Renal pelvis (tissue), 1 donor: ENCODE measurements at regions not wholly inside any gene's neighbourhood (a gene's known extent, or its start where the extent isn't known, plus 50 kb on each side); places are given as distances from the start of the nearest gene placed in this dataset.

Experiments used
- DNase-seq: peaks from one replicate; pipeline ENCODE4 v3.0.0-alpha.2; 2013

DNA sequence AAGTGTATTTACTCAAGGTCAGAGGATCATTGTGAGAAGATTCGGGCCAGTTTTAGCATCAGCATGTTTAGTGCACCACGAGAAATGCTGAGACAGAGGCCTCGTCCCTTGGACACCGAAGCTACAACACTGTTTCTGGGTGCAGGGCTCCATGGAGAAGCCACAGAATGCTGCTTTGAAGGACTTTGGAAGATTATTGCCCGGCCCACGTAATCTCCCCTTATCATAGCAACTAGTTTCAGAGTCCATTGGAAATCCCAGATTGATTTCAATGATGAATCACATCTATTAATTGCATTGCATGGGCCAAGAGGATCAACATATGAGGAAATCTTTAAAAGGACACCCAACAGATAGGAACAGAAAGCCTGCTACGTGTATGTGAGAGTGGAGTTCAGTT lies 156.0 kb downstream of the MAF start:
- DNase-seq = no peak

DNA sequence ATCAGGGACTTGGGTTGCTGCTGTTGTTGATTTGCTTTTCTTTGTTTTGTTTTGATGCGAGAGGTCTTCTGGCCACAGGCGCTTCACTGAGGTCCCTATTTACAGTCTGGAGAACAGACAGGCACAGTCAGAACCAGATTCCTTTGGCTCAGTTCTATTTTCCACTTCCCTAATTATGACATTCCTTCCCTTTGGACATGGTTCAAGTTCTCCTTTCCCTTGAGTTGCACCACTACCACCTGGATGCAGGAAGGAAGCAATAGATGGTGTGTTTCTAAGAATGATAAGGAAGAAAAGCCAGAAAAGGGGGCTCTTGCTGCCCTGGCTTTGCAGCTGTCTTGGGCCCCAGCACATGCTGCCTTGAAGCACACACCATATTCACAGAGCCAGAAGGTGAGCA lies 160.6 kb downstream of the MAF start:
- no peak for DNase-seq

DNA sequence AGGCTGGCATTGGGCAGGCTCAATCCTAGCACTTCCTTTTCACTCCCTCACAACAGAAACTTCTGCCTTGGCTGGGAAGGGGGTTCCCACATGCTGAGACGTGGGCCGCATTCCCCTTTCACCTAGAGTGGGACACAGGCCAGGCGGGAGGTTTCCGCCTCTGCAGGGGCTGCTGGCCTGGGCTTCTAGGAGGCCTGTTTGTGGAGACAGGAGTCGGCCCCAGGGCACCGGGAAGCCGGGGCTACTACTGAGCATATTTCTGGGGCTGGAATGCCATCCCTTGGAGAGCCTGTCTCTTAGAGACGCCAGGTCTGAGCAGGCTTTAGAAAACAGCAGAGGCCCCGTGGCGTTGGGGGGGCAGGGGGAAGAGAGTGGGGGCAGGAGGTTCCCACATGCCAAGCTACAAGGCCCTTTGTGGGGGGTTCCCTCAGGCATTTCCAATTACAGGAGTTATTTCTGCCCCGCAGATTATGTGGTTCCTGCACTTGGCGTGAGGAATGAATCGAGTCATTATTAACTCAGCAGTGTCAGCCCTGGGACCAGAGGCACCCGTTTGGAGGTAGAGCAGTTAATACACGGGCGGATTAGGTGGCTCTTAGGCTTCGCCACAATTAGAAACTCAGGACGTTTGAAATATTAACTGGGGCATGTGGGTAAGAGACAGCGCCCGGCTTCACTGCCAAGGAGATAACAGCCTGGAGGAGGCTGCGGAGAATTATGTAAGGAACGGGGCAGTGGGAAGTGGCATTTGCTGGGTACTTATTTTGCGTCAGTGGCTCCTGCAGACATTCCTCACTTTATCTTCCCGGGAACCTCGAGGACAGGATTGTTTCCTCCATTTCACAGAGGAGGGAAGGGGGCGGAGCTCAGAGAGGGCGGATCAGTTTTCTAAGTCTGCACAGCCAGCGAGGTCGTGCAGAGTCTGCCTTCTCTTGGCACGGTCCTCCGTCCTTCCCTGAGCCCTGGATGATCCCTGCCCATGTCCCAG lies 162.5 kb downstream of the MAF start:
- DNase-seq = peak; percentile 51

DNA sequence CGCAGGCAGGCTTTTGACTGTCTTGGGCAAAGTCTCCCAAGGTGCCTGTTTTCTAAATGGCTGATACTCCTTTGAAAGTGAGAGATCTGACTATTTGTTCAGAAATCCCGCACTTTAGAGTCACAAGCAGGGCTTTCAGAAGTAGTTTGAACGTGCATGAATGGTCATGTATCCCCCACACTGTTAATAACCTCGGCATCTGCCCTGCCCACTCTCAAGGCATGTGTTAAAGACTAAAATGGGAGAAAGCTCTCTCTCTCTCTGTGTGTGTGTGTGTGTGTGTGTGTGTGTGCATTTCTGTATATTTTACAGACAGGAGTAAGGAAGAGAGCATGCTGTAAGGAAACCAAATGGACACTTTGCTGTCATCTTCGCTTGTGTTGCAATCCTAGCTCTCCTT lies 163.7 kb downstream of the MAF start:
- no peak for DNase-seq

DNA sequence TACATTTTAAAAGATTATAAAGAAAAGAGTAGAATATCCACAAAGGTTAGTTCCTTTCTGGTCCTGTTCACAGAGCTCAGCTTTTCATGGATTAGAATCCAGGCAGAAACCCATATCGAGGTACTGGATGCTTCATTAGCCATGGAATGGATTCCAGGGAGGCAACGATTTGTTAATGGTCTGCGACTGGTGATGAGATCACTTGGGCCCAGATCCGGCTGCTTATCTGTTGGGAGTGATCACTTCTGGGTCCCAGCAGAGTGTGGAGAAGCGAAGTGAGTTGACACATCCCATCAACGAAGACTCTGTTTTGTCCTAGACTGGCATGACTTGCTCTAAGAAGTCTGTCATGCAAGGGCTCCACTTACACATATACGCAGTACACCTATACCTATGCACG lies 165.8 kb downstream of the MAF start:
- peak; percentile 40 for DNase-seq

DNA sequence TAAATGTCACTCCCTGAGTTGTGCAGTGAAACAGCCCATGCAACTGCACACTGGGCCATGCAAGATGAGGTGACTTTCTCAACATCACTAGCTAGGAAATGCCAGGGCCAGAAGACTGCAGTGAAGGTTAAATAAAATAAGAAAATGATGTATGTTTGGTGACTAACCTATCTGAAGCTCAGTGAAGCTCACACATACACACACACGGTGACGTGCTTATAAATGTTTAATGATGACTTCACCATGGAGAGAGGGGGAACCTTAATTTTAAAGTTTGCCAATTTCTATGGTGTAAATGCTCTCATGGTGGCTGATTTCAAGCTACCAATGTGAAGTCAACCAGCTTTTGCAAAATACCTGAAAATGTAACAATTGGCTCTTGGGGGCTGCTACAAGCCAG lies 166.4 kb downstream of the MAF start:
- no peak for DNase-seq

DNA sequence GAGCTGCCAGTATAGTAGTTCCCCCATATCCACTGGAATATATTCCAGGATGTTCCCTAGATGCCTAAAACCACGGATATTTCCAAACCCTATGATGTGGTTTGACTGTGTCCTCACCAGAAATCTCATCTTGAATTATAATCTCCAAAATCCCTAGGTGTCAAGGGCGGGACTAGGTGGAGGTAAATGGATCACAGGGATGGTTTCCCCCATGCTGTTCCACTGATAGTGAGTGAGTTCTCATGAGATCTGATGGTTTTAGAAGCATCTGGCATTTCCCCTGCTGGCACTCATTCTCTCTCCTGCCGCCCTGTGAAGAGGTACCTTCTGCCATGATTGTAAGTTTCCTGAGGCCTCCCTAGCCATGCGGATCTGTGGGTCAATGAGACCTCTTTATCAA lies 168.6 kb downstream of the MAF start:
- no peak for DNase-seq

DNA sequence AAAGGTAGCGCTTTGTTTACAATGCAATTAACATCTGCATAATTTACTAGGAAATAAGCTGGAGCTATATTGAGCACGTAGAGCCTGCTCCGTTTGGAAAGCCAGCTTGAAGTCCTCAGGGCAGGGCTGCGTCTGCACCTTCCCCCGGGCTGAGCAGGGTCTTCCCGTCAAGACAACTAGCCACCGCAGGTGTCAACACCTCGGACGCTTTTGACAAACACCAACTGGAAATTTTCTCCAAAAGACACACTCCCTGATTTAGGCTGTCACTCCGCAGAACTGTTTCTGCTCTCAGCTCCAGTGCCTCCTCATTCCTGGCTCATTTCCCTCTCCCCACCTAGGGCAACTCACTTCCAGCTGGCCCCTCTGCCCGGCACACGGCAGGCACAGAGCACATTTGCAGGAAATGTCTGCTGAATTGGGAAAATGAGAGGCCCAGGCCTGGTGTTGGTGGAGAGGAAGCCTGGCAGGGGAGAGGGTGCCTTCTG lies 170.3 kb downstream of the MAF start:
- DNase-seq = no peak

DNA sequence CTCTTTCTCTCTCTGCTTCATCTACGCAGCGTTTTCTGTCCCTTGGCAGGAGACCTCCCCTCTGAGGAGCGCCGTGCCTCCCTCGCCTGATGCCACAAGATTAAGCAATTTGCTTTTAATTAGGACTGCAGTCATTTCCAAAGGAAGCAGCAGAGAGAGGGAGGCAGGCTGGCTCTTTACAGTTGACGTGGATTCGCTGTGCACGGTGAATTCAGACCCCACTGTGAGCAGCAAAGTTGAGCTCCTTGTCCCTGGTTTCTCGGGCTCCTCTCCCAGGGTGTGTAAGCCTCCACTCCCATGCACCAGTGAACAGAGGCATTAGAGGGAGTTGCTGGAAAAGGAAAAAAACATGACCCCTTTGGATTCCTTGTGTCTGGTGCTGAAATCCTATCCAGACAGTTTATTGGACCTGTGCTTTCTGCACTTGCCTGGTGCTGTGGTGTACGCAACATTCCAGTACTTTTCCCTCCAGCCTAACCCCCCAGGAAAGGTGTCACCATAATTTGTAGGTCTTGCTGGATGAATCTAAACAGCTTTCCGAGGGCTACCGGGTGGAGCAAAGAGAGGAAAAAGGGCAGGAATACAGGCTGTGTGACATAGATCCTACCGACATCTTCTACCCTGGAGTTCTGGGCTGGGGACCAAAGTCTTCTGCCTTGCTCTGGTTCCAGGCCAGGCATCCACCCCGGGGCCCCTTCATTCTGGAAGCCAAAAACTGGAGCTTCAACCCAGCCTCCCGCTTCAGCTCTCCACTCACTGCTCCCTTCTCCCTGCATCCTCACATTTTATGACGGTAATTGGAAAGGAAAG lies 171.0 kb downstream of the MAF start:
- DNase-seq = peak; percentile 72

DNA sequence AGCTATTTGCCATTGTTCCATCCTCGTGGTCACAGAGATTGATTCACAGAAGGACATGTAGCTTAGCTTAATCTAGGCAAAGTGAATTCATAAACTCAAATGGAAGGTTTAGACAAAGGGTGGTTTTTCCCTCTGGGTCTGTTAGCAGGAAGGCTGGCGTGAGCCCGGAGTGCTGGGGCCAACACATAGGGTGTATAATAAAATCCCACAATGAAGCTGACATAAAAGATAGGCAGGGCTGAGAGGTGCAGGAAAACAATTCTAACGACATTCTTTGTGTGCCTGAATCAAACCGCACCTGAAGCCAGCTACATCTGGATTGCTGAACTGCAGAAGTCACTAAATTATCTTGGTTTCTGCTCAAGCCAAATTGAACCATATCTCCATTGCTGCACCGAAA lies 173.9 kb downstream of the MAF start:
- DNase-seq = no peak

DNA sequence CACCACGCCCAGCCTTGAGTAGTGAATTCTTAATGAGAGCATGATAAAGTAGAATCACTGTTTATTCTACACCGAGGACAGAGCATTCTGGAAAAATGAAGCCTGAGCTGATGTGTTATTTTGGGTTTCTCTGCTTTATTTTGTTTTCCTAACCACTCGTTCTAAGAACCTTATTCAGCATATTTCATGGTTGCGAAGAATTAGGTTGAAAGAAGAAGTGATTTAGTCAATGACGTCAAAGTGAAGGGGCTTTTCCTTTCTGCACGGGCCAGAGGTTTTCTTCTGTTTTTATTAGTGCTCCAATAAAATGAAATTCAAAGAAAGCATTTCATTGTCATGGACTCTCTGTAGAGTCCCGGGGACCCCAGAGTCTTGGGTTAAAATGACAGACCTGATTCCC lies 178.5 kb downstream of the MAF start:
- DNase-seq = no peak

DNA sequence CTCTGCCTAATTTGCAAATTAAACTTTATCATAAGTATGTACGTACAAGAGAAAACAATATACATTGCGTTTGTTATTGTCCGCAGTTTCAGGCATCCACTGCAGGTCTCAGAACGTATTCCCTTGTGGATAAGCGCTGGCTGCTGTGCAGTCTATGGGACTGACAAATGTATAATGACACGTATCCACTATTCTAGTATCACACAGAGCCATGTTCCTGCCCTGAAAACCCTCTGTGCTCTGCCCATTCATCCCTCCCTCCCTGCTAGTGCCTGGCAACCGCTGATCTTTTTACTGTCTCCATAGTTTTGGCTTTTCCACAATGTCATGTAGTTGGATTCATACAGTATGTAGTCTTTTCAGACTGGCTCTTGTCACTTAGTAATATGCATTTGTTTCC lies 179.4 kb downstream of the MAF start:
- no peak for DNase-seq

DNA sequence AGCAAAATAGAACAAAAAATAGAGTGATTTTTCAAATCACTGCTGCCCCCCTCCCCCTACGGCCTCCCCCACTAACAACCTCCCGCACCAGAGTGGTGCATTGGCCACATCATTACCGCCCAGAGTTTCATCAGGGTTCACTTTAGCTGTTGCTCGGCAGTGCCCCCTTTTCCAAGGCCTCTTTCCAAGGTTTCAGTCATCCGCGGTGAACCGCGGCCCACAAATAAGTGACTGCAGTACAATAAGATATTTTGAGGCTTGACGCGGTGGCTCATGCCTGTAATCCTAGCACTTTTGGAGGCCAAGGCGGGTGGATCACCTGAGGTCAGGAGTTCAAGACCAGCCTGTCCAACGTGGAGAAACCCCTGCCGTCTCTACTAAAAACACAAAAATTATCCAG lies 180.0 kb downstream of the MAF start:
- DNase-seq = no peak

DNA sequence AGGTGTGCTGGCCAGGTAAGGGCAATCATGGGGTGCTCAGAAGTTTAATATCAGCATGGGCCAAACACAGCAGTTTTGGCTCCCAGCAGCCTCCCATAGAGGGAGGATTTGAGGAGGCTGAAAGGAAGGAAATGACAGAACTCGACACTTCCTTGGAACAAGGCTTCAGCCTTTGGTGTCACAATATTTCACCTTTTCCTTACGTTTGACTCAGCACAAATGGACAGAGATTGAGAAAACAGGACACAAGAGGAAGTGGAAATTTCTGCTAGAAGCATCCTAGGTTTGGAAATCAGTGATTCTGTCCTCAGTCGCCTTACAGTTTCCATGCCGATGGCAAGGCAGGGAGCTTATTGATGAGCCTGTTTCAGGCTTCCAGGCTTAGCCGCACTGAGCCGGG lies 181.4 kb downstream of the MAF start:
- DNase-seq = no peak

DNA sequence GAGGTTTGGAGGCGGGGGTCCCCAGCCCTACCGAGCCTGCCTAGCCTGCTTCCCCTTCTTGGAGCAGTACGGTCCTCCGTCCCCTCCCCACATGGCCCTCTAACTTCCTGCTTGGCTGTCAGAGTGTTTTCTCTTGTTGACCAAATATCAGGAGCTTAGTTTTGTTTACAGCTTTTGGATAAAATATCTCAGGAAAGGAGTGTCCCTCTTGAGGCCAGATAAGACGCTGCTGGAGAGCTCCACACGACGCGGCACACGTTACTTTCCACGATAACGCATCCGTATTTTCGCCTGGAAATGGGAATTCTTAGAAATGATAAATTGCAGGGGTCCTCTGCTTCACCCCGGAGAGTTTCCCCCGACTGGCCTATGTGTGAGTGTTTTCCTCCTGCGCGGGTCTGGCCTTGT lies 182.9 kb downstream of the MAF start:
- no peak for DNase-seq

DNA sequence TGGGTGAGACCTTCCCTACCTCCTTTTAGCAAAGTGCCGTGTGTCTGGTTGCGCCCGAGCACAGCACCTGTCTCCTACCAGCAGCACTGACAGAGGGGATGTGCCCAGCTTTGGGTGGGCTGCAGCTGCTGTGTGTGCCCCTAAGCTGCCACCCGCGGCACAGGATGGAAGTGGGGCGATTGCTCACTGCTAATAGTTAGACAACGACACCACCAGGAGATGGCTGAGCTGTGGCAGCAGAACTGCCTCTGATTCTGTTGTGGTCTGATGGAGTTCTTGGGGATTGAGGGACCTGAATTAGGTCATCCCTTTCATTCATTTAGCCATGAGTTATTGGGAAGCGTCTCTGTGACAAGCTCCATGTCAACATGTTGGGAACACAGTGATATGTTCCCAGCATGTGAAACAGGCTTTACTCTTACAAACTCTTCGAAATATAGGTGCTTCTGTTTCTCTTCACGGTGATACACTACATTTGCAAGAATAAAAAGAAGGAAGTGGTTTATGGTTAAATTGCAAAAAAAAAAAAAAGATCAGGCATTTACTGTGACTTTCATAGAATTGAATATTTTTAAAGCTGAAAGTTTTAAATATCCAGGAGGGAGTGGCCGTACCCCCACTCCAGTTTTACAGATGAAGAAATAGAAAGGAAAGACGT lies 184.4 kb downstream of the MAF start:
- no peak for DNase-seq

DNA sequence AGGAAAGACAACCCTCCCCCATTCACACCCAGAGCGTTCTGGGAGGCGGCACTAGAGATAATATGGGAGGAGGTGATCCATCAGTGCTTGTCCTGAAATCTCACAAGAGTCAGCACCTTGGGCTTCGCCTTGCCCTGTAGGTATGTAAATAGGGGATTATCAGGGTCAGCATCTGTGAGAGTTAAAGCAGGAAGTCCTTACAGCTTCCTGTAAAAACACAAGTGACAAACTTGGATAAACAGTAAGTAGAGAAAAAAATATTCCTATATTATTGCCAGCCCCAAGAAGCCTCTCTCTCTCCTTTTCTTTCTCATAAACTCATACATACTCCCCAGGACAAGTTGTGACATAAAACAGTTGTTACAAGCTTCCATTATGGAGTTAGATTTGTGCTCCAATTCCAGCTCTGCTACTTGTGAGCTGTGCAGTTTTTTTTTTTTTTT lies 187.7 kb downstream of the MAF start:
- DNase-seq = no peak

DNA sequence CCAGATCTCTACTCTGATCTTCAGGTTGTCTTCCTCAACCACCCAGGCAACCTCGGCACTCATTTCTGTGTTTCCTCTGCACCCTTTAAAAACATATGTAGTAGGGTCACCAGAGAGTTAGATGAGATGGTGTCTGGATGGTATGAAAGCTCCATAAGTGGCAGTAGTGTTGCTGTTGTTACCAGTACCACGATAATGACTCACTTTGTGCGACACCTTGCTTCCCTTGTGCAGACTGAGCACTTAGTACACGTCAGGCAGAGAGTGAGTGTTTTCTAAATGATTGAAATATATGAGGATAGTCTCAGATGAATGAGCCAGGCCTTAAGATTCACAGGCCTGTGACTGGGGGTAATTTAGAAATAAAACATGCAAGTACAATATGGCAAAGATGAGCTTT lies 188.7 kb downstream of the MAF start:
- no peak for DNase-seq

DNA sequence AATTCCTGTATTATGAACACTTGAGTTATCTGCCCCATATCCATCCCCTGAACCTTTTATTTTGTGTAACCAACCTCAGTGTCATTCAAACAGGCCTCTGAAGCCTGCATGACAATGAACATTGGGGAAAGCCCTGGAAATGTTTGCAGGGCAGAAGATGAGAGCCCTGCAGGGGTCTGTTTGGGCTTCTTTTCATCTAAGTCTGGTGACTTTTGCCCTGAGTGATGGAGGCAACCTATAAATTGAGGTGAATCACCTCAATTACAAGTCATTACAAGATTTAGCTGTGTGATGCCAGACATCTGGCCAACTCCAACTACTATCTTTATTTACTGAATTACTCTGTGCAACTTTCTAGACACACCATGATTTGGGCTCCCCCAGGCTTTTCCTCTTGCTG lies 189.2 kb downstream of the MAF start:
- DNase-seq = no peak

DNA sequence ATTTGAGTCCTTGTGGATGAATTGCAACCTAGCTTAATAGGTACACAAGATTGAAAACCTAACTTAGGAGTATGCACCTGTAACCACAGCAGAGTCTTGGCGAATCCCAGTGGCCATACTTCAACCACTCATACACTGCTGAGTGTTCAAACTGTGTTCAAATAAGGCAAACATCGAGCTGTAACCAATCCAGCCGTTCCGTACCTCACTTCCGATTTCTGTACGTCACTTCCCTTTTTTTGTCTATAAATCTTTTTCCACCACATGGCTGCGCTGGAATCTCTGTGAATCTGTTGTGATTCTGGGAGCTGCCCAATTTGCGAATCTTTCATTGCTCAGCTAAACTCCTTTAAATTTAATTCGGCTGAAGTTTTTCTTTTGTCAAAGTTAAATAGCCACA lies 190.6 kb downstream of the MAF start:
- no peak for DNase-seq

DNA sequence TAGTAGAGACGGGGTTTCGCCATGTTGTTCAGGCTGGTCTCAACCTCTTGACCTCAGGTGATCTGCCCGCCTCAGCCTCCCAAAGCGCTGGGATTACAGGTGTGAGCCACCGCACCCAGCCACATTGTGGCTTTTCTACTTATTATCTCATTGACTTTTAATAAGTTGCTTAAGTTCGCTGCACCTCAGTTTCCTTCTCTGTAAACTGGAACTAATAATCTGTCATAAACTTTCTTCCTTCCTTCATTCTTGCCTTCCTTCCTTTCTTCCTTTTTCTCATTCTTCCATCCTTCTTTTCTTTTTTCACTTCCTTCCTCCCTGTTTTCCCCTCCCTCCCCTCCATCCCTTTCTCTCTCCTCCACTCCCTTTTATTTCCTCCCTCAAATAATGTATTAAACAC lies 192.2 kb downstream of the MAF start:
- DNase-seq = no peak

DNA sequence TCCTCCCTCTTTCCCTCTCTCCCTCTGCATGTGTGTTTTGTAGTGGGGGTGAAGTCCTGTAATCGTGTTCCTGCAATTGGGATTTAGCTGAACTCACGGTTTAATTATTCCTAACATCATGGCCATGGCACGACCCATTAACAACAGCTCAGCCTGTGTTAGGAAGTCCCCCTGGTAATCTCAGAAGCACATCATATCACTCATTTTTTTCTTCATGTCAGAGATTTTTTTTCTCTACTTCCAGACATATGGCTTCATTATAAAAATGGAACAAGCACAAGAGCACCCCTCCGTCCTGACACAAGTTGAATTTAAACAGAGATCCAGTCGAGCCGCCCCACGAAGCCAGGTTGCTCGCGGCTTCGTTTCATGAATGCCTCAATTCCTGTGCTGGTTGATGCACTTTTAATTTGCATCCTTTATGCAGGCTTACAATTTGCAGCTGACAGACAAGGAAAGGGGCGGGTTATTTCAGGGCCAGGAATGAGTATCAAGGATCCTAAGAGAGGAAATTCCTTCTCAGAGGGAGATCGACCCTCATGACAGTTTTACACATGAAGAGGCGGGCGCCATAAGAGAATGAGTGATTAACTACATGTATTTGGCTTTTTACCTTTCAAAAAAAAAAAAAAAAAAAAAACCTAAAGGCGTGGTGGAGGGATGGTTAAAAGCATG lies 192.9 kb downstream of the MAF start:
- no peak for DNase-seq
